ENCODE measurements at regions not wholly inside any gene's neighbourhood (a gene's known extent, or its start where the extent isn't known, plus 50 kb on each side); places are given as distances from the start of the nearest gene placed in this dataset.

DNA sequence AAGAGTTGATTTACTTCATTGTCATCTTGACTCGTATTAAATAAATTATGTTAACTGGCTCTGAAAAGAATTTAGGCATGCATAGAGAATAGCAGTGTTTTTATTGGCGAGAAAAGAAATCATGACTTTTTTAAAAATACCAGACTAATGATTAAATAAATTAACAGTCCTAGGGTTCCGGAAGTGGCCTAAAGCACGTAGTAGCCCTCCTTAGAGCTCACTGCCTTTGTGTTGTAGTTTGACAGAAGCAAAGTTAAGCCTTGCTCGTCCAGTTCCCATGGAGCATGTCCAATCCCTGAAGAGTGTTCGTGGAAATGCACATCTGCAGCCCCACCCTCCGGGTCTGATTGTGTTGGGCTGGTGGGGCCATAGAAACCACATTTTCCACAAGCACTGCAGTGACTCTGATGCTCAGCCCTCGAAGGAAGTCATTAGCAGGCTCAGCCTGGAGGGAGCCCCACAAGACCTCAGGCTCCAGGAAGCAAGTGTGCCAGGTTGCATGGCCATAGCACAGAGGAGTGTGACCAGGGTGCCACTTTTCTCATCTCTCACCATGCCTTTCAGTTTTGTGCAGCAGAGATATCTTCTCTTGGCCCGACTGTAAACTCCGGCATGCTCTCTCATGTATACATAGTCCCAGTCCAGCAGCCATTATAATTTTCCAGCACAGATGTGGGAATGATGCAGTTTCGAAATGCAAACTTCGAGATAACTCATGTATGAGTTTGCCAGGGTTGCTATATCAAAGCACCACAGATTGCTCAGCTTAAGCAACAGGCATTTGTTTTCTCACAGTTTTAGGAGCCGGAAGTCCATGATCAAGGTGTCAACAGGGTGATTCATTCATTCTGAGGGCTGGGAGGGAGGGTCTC, 188.6 kb upstream of the SH3BP4 start:
- no peak for DNase-seq

DNA sequence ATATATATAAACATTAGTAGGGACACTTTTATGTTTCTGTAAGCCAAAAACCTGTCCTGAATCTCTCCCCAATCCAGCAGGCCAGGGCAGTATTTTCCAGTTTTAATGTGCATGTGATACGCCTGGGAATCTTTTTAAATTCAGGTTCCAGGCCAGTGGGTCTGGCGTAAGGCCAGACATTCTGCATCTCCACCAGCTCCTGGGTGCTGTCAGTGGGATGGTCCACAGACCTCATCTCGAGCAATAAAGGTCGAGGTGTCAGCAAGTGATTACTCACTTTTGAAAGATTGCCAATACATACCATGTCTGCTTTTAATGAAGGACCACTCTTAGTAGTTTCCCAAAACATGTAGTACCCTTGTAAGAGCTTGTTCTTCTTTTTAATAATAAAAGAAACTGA, 189.9 kb upstream of the SH3BP4 start:
- DNase-seq: no peak

DNA sequence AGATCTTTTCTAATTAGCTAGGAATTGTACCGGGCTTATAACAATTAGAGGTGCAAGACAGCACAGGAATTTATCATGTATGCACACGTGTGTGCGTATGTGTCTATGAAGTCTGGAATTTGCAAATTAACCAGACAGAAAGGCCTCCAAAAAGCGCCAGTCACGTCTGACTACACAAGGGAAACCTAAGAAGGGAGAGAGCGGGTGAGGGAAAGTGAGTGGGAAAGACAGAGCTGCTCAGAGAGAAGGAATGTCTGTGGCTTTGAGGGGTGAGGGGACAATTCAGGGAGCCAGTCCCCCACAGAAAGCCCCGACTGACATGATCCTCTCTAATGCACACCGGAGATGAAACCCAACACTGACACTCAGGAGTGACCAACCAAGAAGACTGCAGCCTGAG, 197.7 kb upstream of the SH3BP4 start:
- no peak for DNase-seq

DNA sequence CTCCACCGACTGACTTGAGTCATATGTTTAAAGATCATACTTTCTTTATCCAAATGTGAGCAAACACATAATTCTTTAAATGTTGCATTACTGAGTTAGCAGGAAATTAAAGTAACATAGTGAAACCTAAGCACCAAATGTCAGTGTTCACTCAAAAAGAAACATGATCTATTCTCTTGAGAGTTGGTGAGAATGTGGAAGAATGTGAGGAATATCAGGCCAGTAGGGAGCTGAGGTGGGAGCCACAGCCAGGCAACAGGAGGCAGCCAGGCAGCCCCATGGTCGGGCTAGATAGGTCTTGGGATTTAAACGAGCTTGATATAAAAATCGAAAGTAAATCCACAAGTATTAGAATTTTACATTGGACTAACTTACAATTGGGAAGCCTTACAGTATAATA, 198.1 kb upstream of the SH3BP4 start:
- no peak for DNase-seq

DNA sequence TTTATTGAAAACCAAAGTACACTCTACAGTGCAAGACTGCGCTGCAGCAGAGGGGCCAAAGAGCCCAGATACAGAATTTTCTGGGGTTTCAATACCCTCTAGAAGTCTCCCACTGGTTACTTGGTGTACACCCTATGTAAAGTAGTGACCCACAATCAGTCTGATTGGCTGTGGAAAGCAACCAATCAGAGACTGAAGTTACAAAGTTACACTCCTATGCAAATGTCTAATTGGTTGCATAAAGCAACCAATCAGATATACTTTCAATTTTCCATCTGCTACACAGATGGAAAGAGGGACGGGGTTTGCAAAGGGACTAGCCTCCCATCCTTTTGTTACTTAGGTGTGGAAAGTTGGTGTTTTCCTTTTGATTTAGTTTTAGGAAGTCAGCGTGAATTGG, 198.9 kb upstream of the SH3BP4 start:
- DNase-seq: no peak

DNA sequence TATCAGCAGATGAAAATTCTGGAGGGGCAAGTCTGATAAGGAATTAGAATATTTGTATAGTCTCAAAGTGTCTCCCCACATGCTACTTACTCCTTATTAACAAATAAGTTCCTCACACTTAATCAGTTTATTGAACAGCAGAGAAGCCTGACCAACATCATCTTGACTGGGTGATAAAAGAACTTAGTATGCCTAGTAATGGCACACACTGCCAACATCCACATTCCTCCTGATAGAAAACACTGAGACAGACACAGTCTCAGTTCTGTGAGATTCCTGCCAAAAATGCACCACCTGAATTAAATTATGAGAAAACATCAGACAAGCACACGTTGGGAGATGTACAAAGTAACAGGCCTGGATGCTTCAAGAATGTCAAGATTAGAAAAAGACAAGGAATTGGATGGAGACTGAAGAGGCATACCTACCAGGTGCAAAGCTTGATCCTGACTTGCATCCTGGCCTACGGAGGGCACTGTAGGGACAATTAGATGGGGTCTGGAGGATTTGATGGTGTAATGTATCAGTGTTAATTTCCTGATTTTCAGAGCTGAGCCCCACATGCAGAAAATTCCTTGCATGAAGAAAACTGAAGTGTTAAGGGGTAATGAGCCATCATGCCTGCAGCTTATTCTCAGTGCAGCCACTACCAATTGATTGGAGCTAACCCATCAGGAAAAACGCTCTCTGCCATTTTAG, 200.4 kb upstream of the SH3BP4 start:
- no peak for DNase-seq

DNA sequence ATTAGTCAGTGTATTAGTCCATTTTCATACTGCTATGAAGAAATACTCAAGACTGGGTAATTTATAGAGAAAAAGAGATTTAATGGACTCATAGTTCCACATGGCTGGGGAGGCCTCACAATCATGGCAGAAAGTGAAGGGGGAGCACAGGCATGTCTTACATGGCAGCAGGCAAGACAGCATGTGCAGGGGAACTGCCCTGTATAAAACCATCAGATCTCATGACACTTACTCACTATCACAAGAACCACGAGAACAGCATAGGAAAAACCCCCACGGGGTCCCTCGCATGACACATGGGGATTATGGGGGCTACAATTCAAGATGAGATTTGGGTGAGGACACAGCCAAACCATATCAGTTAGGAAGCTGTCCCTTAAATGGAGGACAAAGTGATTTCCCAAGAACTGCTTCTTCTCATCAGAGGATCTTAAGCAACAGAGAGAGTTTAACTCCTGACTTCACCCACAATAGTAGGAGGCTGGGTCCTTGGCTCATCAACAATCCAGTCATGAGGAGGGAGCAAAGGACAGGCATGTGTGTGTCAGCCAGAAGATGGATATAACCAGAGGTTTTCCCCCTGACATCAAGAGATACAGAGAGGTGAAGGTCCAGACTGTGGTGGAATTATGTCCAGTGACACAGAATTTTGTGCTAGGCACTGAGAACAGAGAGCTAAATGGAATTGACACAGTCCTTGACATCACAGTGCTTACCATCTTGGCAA, 203.8 kb upstream of the SH3BP4 start:
- DNase-seq: no peak

DNA sequence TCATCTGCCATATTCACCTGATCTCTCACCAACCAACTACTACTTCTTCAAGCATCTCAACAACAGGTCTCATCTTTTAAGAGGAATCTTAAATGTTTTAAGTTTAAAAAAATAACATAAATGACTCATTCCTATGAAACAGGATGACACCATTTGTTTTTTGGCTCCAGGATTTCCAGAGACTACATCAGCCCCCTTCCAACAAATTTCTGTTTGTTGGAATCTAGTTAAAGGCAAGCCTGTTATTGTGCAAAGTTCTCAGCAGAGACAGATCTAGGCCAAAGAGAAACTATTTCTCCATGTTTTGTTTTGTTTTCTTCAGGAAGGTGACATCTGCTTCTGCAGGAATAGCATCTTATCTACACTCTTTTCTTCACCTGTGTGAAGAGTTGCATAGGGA, 204.8 kb upstream of the SH3BP4 start:
- DNase-seq: no peak

DNA sequence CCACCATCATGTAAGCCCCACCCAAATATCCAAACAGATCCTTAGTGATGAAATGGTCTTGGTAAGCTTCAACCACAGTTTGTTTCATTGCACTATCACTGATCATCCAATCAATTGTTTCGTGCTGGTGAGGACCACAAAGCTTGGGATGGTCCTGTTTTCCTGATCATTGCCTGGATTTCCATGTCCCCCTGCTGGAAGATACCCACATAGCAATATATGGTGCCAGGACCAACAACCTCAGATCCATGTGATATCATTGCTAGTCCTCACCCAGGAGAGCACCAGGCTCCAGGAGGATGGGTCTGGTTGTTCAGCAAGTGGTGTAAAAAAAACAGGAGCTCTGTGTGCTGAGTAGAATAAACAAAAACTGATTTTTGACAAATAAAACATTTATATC, 206.5 kb upstream of the SH3BP4 start:
- DNase-seq: no peak

DNA sequence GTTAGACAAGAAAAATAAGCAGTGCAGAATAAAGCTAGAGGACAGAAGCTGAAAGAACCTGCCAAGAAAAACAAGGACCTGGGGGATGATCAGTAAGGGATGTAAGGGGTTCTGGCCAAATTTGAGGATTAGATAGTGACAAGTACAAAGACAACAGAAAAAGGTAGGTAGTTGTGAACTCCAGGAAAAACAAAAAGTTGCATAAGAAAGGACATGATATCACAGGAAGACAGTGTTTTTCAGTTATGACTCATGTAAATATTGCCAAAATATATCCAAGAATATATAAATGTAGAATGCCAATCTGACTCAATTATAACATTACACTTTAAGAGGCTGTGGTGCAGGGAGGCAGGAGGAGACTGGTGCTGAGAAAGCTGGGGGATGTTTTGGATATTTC, 209.8 kb upstream of the SH3BP4 start:
- DNase-seq: no peak

DNA sequence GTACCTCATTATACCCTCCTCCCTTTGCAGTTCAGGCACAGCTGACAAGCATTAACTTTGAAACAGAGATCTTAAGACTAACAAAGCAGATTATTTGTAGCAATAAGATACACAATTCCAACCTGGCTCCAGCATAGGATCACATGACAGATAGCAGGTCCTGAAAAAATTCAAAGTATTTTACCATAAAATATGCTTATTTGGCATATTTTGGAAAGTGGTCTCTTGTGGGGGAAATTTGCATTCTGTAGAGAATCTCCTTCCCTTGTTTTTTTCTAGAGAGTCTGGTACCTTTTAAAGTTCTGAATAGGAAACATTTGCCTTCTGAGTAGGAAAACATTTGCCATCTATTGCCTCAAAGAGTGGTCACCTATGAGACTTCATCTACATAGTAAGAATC, 212.8 kb upstream of the SH3BP4 start:
- DNase-seq: no peak

DNA sequence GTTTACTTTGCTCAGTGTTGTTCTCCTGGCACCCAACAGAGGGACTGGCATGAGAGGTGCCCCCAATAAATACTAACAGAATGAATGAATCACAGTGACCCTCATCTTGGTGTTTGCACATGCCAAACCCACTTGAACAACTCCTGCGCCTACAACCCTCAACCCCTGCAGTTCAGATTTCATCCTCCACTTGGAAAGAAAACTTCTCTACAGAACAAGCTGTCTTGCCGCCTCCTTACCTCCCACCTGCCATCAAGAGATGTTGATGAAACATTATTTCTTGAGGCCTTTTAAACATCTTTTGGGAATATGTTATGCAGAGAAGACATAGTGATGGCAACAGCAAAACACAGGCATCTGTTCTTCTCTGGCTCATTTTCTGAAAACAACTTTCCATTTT, 216.0 kb upstream of the SH3BP4 start:
- no peak for DNase-seq

DNA sequence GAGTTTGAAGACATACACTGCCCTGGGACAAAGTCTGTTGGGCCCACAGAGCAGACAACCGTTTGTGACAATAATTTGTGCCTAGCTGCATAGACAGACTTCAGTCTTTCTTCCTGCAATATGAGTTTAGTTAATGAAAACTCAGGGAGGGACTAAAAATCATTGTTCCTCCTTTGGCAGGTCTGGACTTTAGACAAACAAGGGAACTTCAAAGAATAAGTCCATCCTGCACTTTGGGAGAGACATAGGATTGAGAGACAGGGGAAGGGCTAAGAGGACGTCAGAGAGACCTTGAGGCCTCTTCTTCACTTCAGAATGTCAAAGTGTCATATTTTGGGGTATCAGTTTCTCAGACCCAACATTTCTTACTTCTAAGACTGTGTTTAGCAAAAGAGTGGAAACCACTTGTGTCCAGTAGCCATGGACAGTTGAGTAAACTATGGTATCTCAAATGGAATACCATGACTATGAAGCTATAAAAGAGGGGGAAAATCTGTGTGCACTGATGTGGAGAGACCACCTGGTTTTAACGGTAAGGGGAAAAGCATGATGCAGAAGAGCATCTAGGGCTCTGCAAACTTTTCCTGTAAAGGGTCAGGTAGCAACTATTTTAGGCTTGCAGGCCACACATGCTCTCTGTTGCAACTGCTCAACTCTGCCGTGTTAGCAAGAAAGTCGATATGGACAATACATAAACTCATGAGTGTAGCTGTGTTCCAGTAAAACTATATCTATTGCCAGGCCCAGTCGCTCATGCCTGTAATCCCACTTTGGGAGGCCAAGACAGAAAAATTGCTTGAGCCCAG, 217.8 kb upstream of the SH3BP4 start:
- DNase-seq: no peak

DNA sequence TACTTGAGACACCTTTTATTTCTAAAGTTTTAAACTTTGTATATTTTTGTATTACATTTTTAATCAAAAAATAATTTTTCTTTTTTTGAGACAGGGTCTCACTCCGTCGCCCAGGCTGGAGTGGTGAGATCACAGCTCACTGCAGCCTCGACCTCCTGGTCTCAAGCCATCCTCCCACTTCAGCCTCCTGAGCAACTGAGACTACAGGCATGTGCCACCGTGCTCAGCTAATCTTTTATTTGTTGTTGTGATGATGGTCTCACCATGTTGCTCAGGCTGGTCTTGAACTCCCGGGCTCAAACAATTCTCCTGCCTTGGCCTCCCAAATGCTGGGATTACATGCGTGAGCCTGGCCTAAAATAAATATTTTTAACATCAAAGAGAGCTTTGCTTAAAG, 218.7 kb upstream of the SH3BP4 start:
- no peak for DNase-seq

DNA sequence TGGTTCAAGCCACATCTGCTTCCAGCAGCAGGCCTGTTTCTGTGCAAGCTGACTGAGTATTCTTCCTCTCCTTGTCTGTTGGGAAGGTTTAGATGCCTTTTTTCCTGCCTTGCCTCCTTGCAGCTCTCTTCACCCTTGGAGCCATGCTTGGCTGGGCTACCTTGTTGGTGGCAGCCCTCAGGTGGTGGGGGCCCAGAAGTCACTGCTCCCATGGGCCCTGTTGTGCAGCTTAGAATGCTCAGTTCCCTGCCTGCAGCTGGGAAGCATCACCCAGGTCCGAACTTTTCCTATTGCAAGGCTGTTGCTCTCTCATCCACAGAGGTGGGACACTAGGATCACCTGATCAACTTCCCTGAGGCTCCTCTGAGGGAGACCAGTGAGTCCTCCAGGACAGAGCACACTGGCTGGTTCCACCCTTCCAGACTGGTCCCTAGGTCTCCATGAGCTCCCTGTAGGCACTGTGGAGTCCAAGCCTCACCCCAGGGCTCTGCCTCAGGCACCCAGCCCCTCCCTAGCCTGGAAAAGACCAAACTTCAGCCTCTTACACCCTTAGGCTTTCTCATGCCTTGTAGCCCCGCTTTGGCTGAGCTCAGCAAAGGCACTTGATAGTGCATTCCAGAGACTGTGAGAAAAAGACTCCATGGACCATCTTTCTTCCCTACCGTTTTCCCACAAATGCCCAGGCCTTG, 219.3 kb upstream of the SH3BP4 start:
- DNase-seq: no peak

DNA sequence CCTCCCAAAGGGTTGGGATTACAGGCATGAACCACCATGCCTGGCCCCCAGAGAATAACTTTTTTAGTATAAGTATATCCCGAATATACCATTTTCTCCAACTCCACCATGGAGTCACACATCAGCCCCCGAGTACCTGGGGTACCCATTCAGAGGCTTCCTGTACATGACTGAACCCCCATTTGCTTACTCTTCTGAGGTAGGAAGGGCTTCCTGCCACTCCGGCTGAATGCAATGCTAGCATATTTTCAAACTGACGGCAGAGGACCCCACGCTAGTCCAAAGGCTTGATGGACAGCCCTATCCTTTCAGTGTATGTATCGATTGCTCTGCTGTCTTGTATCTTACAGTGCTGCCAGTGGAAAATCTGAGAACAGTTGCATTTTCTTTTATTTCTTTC, 220.6 kb upstream of the SH3BP4 start:
- DNase-seq: no peak

DNA sequence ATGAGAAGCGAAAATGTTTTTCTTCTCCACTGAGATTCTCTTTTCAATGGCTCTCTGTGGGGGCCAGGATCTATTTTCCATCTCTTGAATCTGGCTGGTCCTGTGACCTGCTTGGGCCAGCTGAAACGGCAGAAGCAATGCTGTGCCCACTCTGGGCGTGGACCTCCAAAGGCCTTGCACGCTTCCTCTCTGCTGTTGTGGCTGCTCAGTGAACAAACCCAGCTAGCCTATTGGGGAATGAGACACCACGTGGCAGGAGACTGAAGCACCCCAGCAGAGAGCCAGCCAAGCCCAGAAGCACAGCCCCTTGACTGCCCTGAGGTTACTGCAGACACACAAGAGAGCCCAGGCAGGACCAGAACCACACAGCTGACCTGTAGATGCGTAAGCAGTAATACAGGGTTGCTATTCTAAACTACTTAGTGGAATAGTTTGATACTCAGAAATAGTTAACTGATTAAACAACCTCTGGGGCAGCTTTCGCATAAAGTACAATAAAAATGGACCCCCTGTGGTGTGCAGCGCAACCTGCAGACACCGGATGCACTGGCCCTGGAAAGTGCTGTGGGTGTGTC, 221.7 kb upstream of the SH3BP4 start:
- DNase-seq: peak; percentile 87

DNA sequence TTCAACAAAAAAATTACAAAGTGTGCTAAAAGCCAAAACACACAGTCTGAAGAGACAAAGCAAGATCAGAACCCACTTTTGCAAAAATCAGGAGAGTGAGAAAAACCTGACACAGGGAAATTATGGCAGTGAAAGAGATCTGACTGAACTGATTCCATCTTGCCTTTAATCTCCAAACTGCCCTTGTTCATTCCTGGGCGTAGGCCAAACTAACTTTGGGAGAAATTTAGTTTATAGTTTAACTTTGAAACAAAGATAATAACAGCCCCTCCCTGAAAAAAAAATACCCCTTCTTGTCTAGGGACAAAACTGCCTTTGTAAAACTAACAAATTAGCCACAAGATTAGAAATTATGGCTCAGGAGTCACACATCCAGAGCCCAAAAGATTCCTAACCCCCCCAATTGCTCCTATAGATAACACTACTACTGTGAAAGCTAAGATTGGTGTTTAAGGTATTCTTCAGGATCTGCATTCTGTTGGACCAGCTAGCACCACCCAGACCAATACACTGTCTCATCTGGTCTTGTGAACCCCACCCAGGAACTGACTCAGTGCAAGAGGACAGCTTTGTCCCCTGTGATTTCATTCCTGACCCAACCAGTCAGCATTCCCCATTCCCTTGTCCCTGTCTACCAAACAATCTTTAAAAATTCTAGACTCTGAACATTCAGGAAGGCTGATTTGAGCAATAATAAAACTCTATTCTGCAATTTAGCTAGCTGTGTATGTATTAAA, 226.1 kb upstream of the SH3BP4 start:
- no peak for DNase-seq

DNA sequence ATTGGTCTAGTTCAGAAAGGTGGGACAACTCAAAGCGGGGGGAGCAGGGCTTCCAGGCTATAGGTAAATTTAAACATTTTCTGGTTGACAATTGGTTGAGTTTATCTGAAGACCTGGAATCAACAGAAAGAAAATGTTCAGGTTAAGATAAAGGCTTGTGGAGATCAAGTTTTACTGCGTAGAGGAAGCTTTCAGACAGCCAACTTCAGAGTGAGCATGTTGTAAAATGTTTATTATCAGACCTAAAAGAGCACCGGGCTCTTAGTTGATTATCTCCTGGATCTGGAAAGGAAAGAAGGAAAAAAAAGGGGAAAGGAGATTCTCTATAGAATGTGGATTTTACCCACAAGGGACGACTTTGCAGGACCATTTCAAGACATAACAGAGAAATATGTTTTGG, 227.0 kb upstream of the SH3BP4 start:
- DNase-seq: no peak

DNA sequence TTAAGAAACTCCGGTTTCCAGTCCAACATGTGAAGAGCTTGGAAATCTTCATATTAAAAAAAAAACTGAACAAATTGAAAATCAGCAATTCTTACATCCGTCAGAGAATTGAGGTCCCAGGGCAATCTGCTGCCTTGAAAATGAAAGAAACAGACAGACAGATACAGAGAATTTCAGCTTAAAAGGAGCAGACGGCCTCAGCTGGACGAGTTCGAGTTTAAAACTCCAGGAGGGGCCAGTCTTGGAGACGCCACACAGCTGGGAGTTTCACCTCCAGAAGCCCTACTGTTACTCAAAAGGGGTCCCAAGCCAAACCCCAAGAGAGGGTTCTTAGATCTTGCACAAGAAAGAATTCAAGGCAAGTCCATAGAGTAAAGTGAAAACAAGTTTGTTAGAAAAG, 226.5 kb upstream of the ARL4C start:
- DNase-seq: no peak

DNA sequence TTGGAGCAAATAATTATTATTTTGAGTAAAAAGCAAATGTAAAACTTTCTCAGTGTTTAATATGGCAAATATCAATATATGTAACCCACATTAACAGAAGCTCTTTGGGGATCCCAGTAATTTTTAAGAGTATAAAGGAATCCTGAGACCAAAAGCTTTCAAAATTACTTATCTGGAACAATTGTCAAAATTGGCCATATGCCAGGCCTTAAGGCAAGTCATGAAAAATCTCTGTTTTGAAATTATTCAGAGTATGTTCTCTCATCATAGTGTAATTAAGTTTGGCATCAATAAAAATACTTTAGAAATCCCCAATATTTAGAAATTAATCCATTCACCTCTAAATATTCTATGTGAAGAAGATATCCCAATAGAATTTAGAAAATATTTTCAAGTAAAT, 225.3 kb upstream of the ARL4C start:
- DNase-seq: no peak
